ENCODE measurements at regions not wholly inside any gene's neighbourhood (a gene's known extent, or its start where the extent isn't known, plus 50 kb on each side); places are given as distances from the start of the nearest gene placed in this dataset.

- peak; percentile 54 for DNase-seq (ENCODE audit: low read depth)
Measured at GRCh38 chr20:2237059-2237458, 58.7 kb upstream of the TGM3 start.

- no peak for DNase-seq (ENCODE audit: low read depth)
Measured at GRCh38 chr20:2238601-2239000, 57.2 kb upstream of the TGM3 start.

- DNase-seq (ENCODE audit: low read depth), result no peak
Measured at GRCh38 chr20:2240835-2241234, 55.0 kb upstream of the TGM3 start.

DNA sequence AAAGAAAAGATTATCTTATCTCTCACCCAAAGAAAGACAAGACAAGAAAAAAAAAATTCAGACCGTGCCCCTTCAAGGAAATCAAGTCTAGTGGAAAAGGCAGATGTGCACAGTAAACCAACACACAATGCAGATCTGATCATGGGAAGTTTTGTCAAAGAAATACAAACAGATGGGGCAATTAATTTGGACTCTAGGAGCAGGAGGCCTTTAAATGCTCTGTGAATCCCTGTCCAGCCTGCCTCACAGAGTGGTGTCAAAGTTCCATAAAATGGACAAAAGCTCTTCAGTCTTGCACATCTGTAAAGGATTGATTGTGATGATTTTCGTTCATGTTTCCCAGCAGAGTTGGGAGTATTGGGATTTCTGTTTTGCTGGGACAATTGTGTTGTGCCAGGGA, 53.1 kb upstream of the TGM3 start:
- DNase-seq (ENCODE audit: low read depth), result no peak

GRCh38 chr20:2244523-2244922, 51.3 kb upstream of the TGM3 start:
- DNase-seq (ENCODE audit: low read depth), result no peak

- no peak for DNase-seq (ENCODE audit: low read depth)
Measured at GRCh38 chr20:2244993-2245392, 50.8 kb upstream of the TGM3 start.

DNA sequence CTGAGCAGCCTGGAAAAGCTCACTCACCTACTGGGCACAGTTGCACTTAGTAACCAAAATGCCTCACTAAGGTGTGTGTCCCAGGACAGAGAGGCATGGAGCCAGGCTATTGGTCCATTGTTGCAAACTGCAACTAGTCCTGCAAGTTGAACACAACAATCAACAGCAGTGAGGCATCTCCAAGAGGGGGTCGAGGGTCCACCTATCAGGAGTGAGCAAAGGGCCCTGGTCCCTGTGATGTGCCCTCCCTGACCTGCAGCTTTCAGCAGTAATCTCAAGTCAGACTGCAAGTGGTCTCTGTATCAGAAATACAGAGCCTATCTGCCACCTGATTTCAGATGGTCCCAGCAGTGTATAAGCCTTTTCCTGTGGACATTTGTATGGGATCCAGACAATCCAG, 50.2 kb upstream of the TGM3 start:
- DNase-seq (ENCODE audit: low read depth), result no peak
